Chondrocyte (in vitro differentiated cells): ENCODE measurements at regions not wholly inside any gene's neighbourhood (a gene's known extent, or its start where the extent isn't known, plus 50 kb on each side); places are given as distances from the start of the nearest gene placed in this dataset.
"Not testable (repeated sequence)": the region's sequence is repeated elsewhere in the genome, so short reads cannot be mapped to it uniquely, and the experiment has no call there.

ENCODE experiments used
- DNase-seq: peaks from one replicate; pipeline ENCODE4 v3.0.0; 2021; ENCODE audit warnings: mixed read lengths, low spot score
- H3K27ac Mint-ChIP-seq: one replicate; pipeline ENCODE4 v1.8.0; 2021; ENCODE audit warnings: mild to moderate bottlenecking, moderate library complexity, mixed read lengths; ENCODE audit not compliant: unreplicated experiment
- H3K27me3 Mint-ChIP-seq: 2 replicates; pipeline ENCODE4 v1.8.0; 2021; ENCODE audit warnings: low read depth, mixed read lengths
- H3K36me3 Mint-ChIP-seq: 2 replicates; pipeline ENCODE4 v1.8.0; 2021; ENCODE audit warnings: low read depth, mixed read lengths
- H3K4me1 Mint-ChIP-seq: 2 replicates; pipeline ENCODE4 v1.8.0; 2021; ENCODE audit warnings: low read depth, mild to moderate bottlenecking, mixed read lengths
- H3K4me3 Mint-ChIP-seq: one replicate; pipeline ENCODE4 v1.8.0; 2021; ENCODE audit warnings: mild to moderate bottlenecking, moderate library complexity, mixed read lengths; ENCODE audit not compliant: unreplicated experiment
- H3K9me3 Mint-ChIP-seq: 2 replicates; pipeline ENCODE4 v1.8.0; 2021; ENCODE audit warnings: low read depth, mixed read lengths
- CTCF ChIP-seq: fragments of 200-600 bp; sonication (generic); IDR thresholded peaks from 2 replicates; pipeline ENCODE4 v1.5.0; 2021; ENCODE audit warnings: antibody characterized with exemption, mild to moderate bottlenecking, moderate library complexity

- no peak for TF ChIP-seq CTCF
- H3K27ac Mint-ChIP-seq = no peak overlapping the region
These were observed 129.8 kb downstream of the ZNF280B start for GRCh38 chr22:22378446-22379415.

GRCh38 chr22:22380098-22381030 is 128.2 kb downstream of the ZNF280B start:
- peak; percentile 12 for TF ChIP-seq CTCF
- Mint-ChIP-seq H3K4me3 (no peak overlapping the region), H3K27ac (no peak overlapping the region), H3K27me3 (peaks cover 78% of the 10 kb centered on the region), H3K4me1 (no peaks in the 10 kb centered on the region), H3K36me3 (no peaks in the 10 kb centered on the region), H3K9me3 (no peaks in the 10 kb centered on the region)
- no peak for DNase-seq

More at GRCh38 chr22:22378446-22379415, 129.8 kb downstream of the ZNF280B start:
- Mint-ChIP-seq H3K27me3 (peaks cover 77% of the 10 kb centered on the region), H3K4me3 (no peak overlapping the region), H3K4me1 (no peaks in the 10 kb centered on the region), H3K9me3 (no peaks in the 10 kb centered on the region), H3K36me3 (no peaks in the 10 kb centered on the region)
- DNase-seq = no peak

- H3K9me3 Mint-ChIP-seq, H3K36me3 Mint-ChIP-seq, H3K27ac Mint-ChIP-seq, H3K4me1 Mint-ChIP-seq, H3K4me3 Mint-ChIP-seq, DNase-seq: not testable (repeated sequence)
- peaks cover 76% of the 10 kb centered on the region for H3K27me3 Mint-ChIP-seq
These were observed 127.2 kb downstream of the ZNF280B start for GRCh38 chr22:22381292-22381691.

- no peak for TF ChIP-seq CTCF
- H3K27me3 Mint-ChIP-seq = peaks cover 70% of the 10 kb centered on the region
- DNase-seq = no peak
- no peaks in the 10 kb centered on the region for H3K9me3 Mint-ChIP-seq
- no peaks in the 10 kb centered on the region for H3K36me3 Mint-ChIP-seq
- no peak overlapping the region for H3K4me3 Mint-ChIP-seq
- no peak overlapping the region for H3K27ac Mint-ChIP-seq
- no peaks in the 10 kb centered on the region for H3K4me1 Mint-ChIP-seq
These were observed 124.3 kb downstream of the ZNF280B start for GRCh38 chr22:22384267-22384666.

GRCh38 chr22:22384668-22385244 is 123.8 kb downstream of the ZNF280B start:
- Mint-ChIP-seq H3K27ac (no peak overlapping the region), H3K36me3 (no peaks in the 10 kb centered on the region), H3K4me3 (no peak overlapping the region), H3K9me3 (no peaks in the 10 kb centered on the region), H3K27me3 (peaks cover 67% of the 10 kb centered on the region), H3K4me1 (no peaks in the 10 kb centered on the region)
- DNase-seq = no peak
- no peak for TF ChIP-seq CTCF
